ENCODE measurements at regions not wholly inside any gene's neighbourhood (a gene's known extent, or its start where the extent isn't known, plus 50 kb on each side); places are given as distances from the start of the nearest gene placed in this dataset.
"Not testable (repeated sequence)": the region's sequence is repeated elsewhere in the genome, so short reads cannot be mapped to it uniquely, and the experiment has no call there.

DNA sequence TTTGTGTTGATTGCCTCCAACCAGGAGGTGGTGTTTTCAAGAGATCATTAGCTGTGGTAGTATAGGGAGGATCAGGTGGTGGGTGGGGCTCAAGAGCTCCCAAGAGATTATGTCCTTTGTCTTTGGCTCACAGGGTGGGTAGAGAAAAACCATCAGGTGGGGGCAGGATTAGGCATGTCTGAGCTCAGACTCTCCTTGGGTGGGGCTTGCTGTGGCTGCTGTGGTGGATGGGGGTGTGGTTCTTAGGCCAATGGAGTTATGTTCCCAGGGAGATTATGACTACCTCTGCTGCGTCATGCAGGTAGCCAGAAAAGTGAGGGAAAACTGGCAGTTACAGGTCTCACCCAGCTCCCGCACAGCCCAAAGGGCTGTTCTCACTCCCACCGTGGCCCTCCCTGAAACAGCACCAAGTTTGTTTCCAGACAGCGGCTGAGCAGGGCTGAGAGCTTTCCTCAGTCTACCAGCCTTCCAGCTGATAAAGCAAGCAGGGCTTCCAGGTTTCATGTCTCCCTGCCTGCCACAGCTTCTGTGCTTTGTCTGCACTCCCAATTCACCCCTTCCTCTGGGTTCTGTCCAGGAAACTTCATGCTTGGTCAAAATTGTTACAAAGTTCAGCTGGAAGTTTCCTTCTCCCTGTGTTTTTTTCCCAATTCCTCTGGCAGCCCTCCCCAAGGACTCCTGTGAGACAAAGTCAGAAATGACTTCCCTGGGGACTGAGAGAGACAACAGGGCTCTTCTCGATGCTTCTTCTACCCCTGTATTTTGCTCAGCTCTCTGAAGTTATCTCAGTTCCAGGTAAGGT is 481.1 kb upstream of the MAN1A1 start:
- Histone ChIP-seq H3K27ac (no peak overlapping the region), H3K4me3 (no peak overlapping the region)
- DNase-seq (ENCODE audit: low spot score), result no peak
- TF ChIP-seq, protein P1, sequence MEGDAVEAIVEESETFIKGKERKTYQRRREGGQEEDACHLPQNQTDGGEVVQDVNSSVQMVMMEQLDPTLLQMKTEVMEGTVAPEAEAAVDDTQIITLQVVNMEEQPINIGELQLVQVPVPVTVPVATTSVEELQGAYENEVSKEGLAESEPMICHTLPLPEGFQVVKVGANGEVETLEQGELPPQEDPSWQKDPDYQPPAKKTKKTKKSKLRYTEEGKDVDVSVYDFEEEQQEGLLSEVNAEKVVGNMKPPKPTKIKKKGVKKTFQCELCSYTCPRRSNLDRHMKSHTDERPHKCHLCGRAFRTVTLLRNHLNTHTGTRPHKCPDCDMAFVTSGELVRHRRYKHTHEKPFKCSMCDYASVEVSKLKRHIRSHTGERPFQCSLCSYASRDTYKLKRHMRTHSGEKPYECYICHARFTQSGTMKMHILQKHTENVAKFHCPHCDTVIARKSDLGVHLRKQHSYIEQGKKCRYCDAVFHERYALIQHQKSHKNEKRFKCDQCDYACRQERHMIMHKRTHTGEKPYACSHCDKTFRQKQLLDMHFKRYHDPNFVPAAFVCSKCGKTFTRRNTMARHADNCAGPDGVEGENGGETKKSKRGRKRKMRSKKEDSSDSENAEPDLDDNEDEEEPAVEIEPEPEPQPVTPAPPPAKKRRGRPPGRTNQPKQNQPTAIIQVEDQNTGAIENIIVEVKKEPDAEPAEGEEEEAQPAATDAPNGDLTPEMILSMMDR (IDR thresholded peaks at IDR 0.05), result no peak

DNA sequence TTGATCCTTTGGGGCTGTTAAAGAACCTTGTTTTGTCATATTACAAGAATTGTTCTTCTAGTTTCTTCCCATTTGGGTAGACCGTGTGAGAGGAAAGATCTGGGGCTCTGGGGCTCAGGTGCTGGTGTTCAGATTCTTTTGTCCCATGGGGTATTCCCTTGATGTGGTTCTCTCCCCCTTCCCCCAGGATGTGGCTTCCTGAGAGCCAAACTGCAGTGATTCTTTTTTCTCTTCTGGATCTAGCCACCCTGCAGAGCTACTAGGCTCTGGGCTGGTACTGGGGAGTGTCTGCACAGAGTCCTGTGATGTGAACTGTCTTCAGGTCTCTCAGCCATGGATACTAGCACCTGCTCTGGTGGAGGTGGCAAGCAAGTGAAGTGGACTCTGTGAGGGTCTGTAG is 480.5 kb upstream of the MAN1A1 start:
- Histone ChIP-seq H3K4me3 (no peak overlapping the region), H3K27ac (no peak overlapping the region)
- no peak for DNase-seq (ENCODE audit: low spot score)
- TF ChIP-seq, protein P1 (IDR thresholded peaks at IDR 0.05), result no peak

DNA sequence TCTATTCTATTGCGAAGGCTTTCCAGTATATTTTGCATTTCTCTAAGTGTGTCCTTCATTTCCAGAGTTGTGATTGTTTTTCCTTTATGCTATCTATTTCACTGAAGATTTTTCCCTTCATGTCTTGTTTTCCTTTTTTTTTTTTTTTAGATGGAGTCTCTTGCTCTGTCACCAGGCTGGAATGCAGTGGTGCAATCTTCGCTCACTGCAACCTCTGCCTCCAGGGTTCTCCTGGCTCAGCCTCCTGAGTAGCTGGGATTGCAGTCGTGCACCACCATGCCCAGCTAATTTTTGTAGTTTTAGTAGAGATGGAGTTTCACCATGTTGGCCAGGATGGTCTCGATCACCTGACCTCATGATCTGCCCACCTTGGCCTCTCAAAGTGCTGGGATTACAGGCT is 479.9 kb upstream of the MAN1A1 start:
- DNase-seq (ENCODE audit: low spot score); H3K27ac ChIP-seq: not testable (repeated sequence)

DNA sequence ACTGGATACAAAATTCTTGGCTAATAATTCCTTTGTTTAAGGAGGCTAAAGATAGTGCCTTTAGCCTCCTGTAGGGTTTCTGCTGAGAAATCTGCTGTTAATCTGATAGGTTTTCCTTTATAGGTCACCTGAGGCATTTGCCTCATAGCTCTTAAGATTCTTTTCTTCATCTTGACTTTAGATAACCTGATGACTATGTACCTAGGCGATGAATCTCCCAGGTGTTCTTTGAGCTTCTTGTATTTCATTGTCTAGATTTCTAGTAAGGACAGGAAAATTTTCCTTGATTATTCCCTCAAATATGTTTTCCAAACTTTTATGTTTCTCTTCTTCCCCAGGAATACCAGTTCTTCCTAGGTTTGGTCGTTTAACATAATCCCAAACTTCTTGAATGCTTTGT is 479.4 kb upstream of the MAN1A1 start:
- Histone ChIP-seq H3K4me3 (no peak overlapping the region), H3K27ac (no peak overlapping the region)
- no peak for DNase-seq (ENCODE audit: low spot score)
- TF ChIP-seq, protein P1 (IDR thresholded peaks at IDR 0.05), result no peak

More for the DNA sequence above, 479.9 kb upstream of the MAN1A1 start:
- H3K4me3 ChIP-seq, result not testable (repeated sequence)

DNA sequence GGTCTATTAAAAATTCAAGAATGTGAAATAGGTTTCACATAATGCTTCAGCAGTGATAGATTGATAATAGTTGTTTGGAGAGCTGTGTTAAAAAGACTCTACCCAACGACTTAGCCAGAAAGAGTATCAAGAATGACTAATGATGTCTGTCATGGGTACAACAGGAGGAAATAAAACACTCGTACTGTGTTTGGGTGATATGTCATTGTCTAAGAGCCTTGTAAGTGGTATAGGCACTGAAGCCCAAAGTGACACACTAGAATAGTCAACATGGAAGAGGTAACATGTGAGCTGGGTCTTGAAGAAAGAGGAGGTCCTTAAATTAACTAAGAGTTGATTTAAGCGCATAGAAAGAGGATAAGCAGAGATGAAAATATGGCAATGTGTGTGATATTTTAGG is 471.8 kb upstream of the MAN1A1 start:
- Histone ChIP-seq H3K4me3 (no peak overlapping the region), H3K27ac (no peak overlapping the region)
- no peak for DNase-seq (ENCODE audit: low spot score)
- TF ChIP-seq, protein P1 (IDR thresholded peaks at IDR 0.05), result no peak

DNA sequence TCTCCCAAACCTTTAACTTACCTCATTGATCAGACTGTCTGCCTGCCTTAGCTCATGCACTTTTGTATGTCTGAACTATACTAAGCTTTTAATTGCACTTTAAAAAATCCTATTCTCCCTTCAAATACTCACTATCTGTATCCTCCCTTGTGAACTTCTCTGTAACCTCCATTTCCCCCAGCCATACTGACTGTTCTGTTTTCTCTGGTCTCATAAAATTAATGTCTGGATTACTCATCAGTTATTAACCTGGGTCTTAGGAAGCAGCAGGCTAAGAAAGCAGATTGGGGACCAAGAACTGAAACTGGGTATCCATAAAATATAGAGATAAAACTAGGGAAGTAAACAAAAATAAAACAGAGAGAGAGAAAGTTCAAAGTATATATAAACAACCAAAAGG is 469.3 kb upstream of the MAN1A1 start:
- DNase-seq (ENCODE audit: low spot score), result no peak
- TF ChIP-seq, protein P1 (IDR thresholded peaks at IDR 0.05), result no peak
- no peak overlapping the region for H3K4me3 ChIP-seq
- H3K27ac ChIP-seq, result no peak overlapping the region

DNA sequence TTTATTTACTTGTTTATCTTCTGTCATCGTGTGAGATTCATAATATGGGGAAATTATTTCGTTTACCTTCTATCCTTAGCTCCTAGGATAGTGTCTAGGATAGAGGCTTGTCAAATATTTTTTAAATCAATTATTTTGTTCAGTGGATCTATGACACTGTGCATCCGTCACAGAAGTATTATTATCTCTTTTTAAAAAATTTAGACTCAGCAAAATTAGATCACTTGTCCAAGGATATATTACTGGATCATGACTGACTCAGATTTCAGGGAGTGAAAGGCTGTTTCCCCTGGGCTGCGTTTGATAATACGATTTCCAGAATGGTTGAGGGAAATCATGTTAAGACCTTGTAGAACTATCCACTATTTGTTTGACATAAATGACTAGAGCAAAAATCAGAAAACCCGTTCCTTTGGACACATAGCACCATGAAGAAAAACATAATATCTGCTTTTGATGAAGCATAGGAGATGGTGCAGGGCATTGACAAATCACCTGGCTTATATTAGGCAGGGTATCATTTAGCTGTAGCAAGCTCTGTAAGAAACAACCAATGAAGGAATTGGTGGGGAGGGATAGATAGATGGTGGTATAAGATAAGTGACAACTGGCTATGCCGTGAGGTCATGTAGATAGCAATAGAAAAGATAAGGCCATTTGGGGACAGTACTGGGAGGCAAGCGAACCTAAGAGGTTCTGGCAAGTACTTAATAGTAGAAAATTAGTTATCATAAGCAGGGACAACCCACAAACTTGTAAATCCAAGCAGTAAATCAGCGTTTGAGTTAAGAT is 465.2 kb upstream of the MAN1A1 start:
- TF ChIP-seq, protein P1 (IDR thresholded peaks at IDR 0.05), result no peak
- H3K4me3 ChIP-seq, result no peak overlapping the region
- no peak for DNase-seq (ENCODE audit: low spot score)
- no peak overlapping the region for H3K27ac ChIP-seq
